ENCODE measurements at regions not wholly inside any gene's neighbourhood (a gene's known extent, or its start where the extent isn't known, plus 50 kb on each side); places are given as distances from the start of the nearest gene placed in this dataset.

DNA sequence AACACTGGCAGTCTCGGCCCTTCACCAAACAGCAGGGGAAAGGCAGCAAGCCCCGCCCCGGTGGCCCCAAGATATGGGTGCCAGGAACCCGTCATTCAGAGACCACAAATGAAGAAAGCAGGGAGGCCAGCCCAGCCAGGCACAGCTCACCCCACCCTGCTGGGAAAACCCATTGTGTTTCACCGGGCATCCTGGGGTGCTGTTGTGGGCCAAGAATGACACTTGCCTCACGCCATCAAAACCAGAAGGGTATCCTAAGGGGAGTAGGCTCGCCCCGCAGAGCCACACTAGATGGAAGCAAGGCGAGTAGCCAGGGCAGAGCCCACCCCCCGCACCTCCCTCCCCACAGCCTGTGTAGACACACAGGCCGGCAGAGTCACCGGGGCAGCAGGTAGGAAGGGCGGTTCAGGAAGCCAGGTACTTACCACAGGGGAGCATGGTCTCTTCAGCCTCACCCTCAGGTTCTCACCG, 72.5 kb upstream of the KCNMA1 start:
- DNase-seq = no peak

DNA sequence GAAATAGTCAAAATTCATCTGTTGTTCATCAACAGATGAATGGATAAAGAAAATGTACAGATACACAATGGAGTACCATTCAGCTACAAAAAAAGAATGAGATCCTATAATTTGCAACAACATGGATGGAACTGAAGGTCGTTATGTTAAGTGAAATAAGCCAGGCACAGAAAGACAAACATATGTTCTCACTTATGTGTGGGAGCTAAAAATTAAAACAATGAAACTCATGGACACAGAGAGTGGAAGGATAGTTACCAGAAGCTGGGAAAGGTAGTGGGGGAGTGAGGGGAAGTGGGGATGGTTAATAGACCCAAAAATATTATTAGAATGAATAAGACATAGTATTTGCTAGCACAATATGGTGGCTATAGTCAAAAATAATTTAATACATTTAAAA, 70.0 kb upstream of the KCNMA1 start:
- no peak for DNase-seq

DNA sequence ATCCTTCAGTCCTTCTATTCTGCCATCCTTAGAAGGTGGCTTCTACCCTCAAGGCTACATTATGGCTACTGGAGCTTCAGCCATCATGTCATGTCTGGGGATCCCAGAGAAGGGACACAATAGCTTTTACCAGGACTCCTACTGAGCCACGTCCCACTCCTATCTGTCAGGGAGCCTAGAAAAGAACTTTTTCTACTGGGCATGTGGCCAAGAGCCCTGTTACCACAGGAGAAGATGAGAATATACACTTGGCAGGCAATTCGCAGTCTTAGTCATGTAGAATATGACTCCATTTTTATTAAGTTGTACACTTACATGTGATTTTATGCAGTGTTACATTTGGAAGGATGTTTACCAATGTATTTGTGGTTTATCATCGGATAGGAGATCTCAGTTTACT, 64.6 kb upstream of the KCNMA1 start:
- no peak for DNase-seq

DNA sequence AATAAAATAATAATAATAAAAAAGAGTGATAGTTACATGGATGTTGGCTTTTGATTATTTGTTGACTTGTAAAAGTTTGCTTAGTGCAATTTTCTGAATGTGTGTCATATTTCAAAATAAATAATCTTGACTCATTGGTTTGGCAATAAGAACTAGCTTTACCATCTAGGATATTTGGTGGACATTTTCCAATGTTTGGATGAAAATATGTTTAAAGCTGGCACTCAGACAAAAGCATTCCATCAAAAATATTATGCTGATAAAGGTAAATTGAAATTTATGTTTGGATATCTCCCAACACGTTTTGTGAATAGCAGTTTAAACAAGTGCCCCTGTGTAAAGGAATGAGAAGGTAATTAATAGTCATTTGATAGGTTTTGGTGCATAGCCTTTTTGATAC, 62.5 kb upstream of the KCNMA1 start:
- DNase-seq = no peak

DNA sequence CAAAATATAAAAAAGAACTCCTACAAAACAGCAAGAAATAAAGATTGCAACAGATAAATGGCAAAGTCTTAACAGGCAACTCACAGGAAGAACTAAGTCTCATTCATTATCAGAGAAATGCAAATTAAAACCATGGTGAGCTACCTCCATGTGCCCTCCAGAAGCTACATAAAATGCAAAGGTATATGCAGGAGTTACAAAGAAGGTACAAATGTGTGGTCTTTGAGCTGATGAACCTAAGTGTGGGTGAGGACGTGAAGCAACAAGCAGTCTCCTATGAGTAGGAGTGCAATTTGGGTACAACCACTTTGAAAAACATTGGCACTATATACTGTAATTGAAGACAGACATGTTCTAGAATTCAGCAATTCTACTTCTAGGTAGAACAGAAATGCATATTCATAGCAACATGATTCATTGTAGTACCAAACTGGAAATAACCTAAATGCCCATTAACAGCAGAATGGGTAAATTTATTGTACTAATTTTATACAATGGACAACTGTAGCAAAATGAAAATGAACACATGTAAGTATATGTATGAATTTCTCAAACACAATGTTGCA, 61.6 kb upstream of the KCNMA1 start:
- DNase-seq = no peak

- DNase-seq = no peak
These were observed 60.8 kb upstream of the KCNMA1 start for GRCh38 chr10:77698267-77698931.

- DNase-seq = no peak
These were observed 59.0 kb upstream of the KCNMA1 start for GRCh38 chr10:77696584-77696983.

DNA sequence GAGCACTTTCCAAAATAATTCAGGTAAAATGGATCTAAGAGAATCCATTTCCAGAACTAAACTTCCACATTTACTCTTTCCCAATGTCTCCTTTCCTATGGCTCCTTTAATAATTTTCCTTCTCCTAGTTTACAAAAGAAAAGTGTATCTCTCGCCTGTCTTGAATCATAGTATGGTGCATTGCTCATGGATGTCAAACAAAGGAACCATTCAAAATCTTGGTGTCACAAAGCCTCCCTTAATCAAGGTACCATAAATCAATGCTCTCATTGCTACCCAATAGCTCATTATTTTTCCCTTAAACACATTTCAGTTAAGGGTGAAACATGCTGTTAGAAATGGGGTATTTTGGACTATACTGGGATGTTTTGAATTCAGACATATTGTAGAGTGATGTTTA, 57.6 kb upstream of the KCNMA1 start:
- DNase-seq = no peak

DNA sequence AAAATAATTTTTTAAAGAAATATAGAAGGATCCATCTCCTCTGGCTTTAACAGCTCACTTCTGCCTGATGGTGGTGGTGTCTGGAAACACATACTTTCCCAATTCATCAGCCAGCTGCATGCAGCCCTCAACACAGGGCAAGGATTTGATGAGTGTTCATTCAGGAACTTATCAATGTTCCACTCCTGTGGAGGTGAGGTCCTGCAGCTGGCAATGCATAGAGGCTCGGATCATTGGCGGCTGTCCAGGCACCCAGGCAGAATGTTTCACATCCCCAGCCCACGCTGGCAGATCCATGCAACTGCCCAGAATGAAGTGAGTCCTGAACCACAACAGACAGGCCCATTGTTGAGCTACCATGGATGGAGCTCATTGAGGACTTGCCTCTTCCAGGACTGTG, 55.2 kb upstream of the KCNMA1 start:
- DNase-seq = no peak

- no peak for DNase-seq
These were observed 51.7 kb upstream of the KCNMA1 start for GRCh38 chr10:77689339-77689738.

DNA sequence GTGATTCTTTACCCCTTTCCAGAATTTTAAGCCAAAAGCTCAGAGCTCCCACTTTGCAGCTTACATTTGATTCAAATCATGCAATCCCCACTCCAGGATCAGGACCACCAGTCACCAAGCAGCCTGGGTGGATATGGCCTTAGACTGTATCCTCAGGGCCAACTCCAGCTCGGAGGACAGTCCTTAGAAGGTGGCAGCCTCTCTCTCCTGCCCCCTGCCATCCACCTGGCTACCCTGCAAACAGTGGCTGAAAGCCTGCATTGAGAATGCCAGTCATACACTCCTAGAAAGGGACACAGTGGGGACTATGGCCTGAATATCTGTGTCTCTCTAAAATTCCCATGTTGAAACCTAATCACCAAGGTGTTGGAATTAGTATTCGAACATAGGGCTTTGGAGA, 50.0 kb upstream of the KCNMA1 start:
- DNase-seq = no peak
